Hematopoietic multipotent progenitor cell treated with erythropoietin and hydrocortisone succinate and interleukin-3 and kit ligand, for 17 days (in vitro differentiated cells): ENCODE measurements at regions not wholly inside any gene's neighbourhood (a gene's known extent, or its start where the extent isn't known, plus 50 kb on each side); places are given as distances from the start of the nearest gene placed in this dataset.
"Not testable (repeated sequence)": the region's sequence is repeated elsewhere in the genome, so short reads cannot be mapped to it uniquely, and the experiment has no call there.

Experiments
- DNase-seq: peaks from one replicate; pipeline ENCODE4 v3.0.0-alpha.2; 2015; ENCODE audit warnings: low spot score

- DNase-seq: not testable (repeated sequence)
These were observed 71.5 kb downstream of the WSB1 start for GRCh38 chr17:27365329-27365945.

- DNase-seq: no peak
These were observed 72.5 kb downstream of the WSB1 start for GRCh38 chr17:27366437-27366836.

- no peak for DNase-seq
These were observed 73.4 kb downstream of the WSB1 start for GRCh38 chr17:27367121-27367981.

- DNase-seq: no peak
These were observed 74.4 kb downstream of the WSB1 start for GRCh38 chr17:27368151-27368795.

- DNase-seq: no peak
These were observed 75.1 kb downstream of the WSB1 start for GRCh38 chr17:27368980-27369379.

- DNase-seq: no peak
These were observed 76.9 kb downstream of the WSB1 start for GRCh38 chr17:27370776-27371175.

GRCh38 chr17:27373695-27374094 is 79.8 kb downstream of the WSB1 start:
- DNase-seq: not testable (repeated sequence)

- no peak for DNase-seq
These were observed 79.4 kb upstream of the KSR1 start for GRCh38 chr17:27376637-27377547.

- no peak for DNase-seq
These were observed 77.6 kb upstream of the KSR1 start for GRCh38 chr17:27378482-27379175.

GRCh38 chr17:27379888-27380533 is 76.2 kb upstream of the KSR1 start:
- no peak for DNase-seq

- no peak for DNase-seq
These were observed 75.7 kb upstream of the KSR1 start for GRCh38 chr17:27380551-27380950.

GRCh38 chr17:27381007-27381501 is 75.2 kb upstream of the KSR1 start:
- DNase-seq: peak; percentile 85

- DNase-seq: no peak
These were observed 74.2 kb upstream of the KSR1 start for GRCh38 chr17:27382025-27382424.

GRCh38 chr17:27384261-27384701 is 72.0 kb upstream of the KSR1 start:
- no peak for DNase-seq

- no peak for DNase-seq
These were observed 71.5 kb upstream of the KSR1 start for GRCh38 chr17:27384726-27385125.

GRCh38 chr17:27385626-27386025 is 70.6 kb upstream of the KSR1 start:
- no peak for DNase-seq

- DNase-seq: no peak
These were observed 69.8 kb upstream of the KSR1 start for GRCh38 chr17:27386206-27387075.

GRCh38 chr17:27389542-27390140 is 66.6 kb upstream of the KSR1 start:
- no peak for DNase-seq

- no peak for DNase-seq
These were observed 65.7 kb upstream of the KSR1 start for GRCh38 chr17:27390540-27390939.
